22Rv1 (cell line): ENCODE measurements at regions not wholly inside any gene's neighbourhood (a gene's known extent, or its start where the extent isn't known, plus 50 kb on each side); places are given as distances from the start of the nearest gene placed in this dataset.

ENCODE experiments used
- CTCF ChIP-seq: fragments of 450-650 bp; IDR thresholded peaks from 2 replicates; pipeline ENCODE4 v1.5.1; 2017; ENCODE audit warnings: mild to moderate bottlenecking
- ZFX ChIP-seq: fragments of 450-650 bp; IDR thresholded peaks from 2 replicates; pipeline ENCODE4 v1.6.1; 2017; ENCODE audit warnings: antibody characterized with exemption, borderline replicate concordance

GRCh38 chr9:81391457-81391825 lies 297.9 kb downstream of the TLE1 start:
- TF ChIP-seq CTCF: no peak
- TF ChIP-seq ZFX: no peak
